ENCODE measurements at regions not wholly inside any gene's neighbourhood (a gene's known extent, or its start where the extent isn't known, plus 50 kb on each side); places are given as distances from the start of the nearest gene placed in this dataset.

- no peak overlapping the region; the same call in 1 of the 2 replicates for H3K4me2 ChIP-seq (ENCODE audit: low read depth, low read length)
- no peak overlapping the region for H2AFZ ChIP-seq (ENCODE audit: low read length)
- H3K9me2 ChIP-seq (replicated peaks; ENCODE audit: insufficient read depth, low read length) = no peaks in the 10 kb centered on the region
- H4K20me1 ChIP-seq (ENCODE audit: insufficient read depth, low read length) = no peaks in the 10 kb centered on the region
- H3K36me3 ChIP-seq (replicated peaks; ENCODE audit: insufficient read depth, low read length) = no peaks in the 10 kb centered on the region
- H3K79me2 ChIP-seq (ENCODE audit: low read length) = no peaks in the 10 kb centered on the region
- H3K27ac ChIP-seq (ENCODE audit: low read length) = no peak overlapping the region
- no peak overlapping the region for H3K9ac ChIP-seq (ENCODE audit: low read length)
- DNase-seq = no peak
- peaks cover 4% of the 10 kb centered on the region; the same call in 1 of the 2 replicates for H3K4me1 ChIP-seq (ENCODE audit: low read length)
- no peak overlapping the region for H3K4me3 ChIP-seq (ENCODE audit: low read length)
- no peaks in the 10 kb centered on the region for H3F3A ChIP-seq (ENCODE audit: insufficient read depth, low read length)
- H3K27me3 ChIP-seq (replicated peaks; ENCODE audit: insufficient read depth, low read length) = no peaks in the 10 kb centered on the region
- H3K9me3 ChIP-seq (replicated peaks; ENCODE audit: insufficient read depth, low read length) = no peaks in the 10 kb centered on the region
- TF ChIP-seq CTCF (IDR thresholded peaks at IDR 0.05; ENCODE audit: low read length) (no peak), EZH2 (optimal IDR thresholded peaks at IDR 0.05; ENCODE audit: low read depth, low read length) (no peak), EZH2phosphoT487 (IDR thresholded peaks at IDR 0.05; ENCODE audit: low read length) (no peak)
Observed at GRCh38 chr10:64112701-64113355, 591.6 kb downstream of the REEP3 start.

GRCh38 chr10:64113375-64113774 lies 592.2 kb downstream of the REEP3 start:
- Histone ChIP-seq H3K4me3 (ENCODE audit: low read length) (no peak overlapping the region), H4K20me1 (ENCODE audit: insufficient read depth, low read length) (no peaks in the 10 kb centered on the region), H3F3A (ENCODE audit: insufficient read depth, low read length) (no peaks in the 10 kb centered on the region), H3K27ac (ENCODE audit: low read length) (no peak overlapping the region), H3K9me2 (replicated peaks; ENCODE audit: insufficient read depth, low read length) (no peaks in the 10 kb centered on the region), H3K9me3 (replicated peaks; ENCODE audit: insufficient read depth, low read length) (no peaks in the 10 kb centered on the region), H3K36me3 (replicated peaks; ENCODE audit: insufficient read depth, low read length) (no peaks in the 10 kb centered on the region), H3K79me2 (ENCODE audit: low read length) (no peaks in the 10 kb centered on the region), H2AFZ (ENCODE audit: low read length) (no peak overlapping the region), H3K9ac (ENCODE audit: low read length) (no peak overlapping the region), H3K4me2 (ENCODE audit: low read depth, low read length) (no peak overlapping the region), H3K27me3 (replicated peaks; ENCODE audit: insufficient read depth, low read length) (no peaks in the 10 kb centered on the region), H3K4me1 (ENCODE audit: low read length) (peaks cover 4% of the 10 kb centered on the region; the same call in 1 of the 2 replicates)
- DNase-seq = no peak
- TF ChIP-seq CTCF (IDR thresholded peaks at IDR 0.05; ENCODE audit: low read length) (no peak), EZH2 (optimal IDR thresholded peaks at IDR 0.05; ENCODE audit: low read depth, low read length) (no peak), EZH2phosphoT487 (IDR thresholded peaks at IDR 0.05; ENCODE audit: low read length) (no peak)

GRCh38 chr10:64113792-64114191 lies 592.6 kb downstream of the REEP3 start:
- Histone ChIP-seq H3K9me2 (replicated peaks; ENCODE audit: insufficient read depth, low read length) (no peaks in the 10 kb centered on the region), H3K9me3 (replicated peaks; ENCODE audit: insufficient read depth, low read length) (no peaks in the 10 kb centered on the region), H2AFZ (ENCODE audit: low read length) (no peak overlapping the region), H3K36me3 (replicated peaks; ENCODE audit: insufficient read depth, low read length) (no peaks in the 10 kb centered on the region), H3K4me1 (ENCODE audit: low read length) (peaks cover 4% of the 10 kb centered on the region; the same call in 1 of the 2 replicates), H3K27me3 (replicated peaks; ENCODE audit: insufficient read depth, low read length) (no peaks in the 10 kb centered on the region), H3K27ac (ENCODE audit: low read length) (no peak overlapping the region), H3K79me2 (ENCODE audit: low read length) (no peaks in the 10 kb centered on the region), H3K9ac (ENCODE audit: low read length) (no peak overlapping the region), H3K4me3 (ENCODE audit: low read length) (no peak overlapping the region), H4K20me1 (ENCODE audit: insufficient read depth, low read length) (no peaks in the 10 kb centered on the region), H3K4me2 (ENCODE audit: low read depth, low read length) (no peak overlapping the region), H3F3A (ENCODE audit: insufficient read depth, low read length) (no peaks in the 10 kb centered on the region)
- no peak for TF ChIP-seq EZH2phosphoT487 (IDR thresholded peaks at IDR 0.05; ENCODE audit: low read length)
- no peak for TF ChIP-seq CTCF (IDR thresholded peaks at IDR 0.05; ENCODE audit: low read length)
- TF ChIP-seq EZH2 (optimal IDR thresholded peaks at IDR 0.05; ENCODE audit: low read depth, low read length) = no peak
- DNase-seq = no peak

All from MM.1S (cell line).